GM12878 (cell line): ENCODE measurements at regions not wholly inside any gene's neighbourhood (a gene's known extent, or its start where the extent isn't known, plus 50 kb on each side); places are given as distances from the start of the nearest gene placed in this dataset.

Experiments
- CREM ChIP-seq: IDR thresholded peaks from 2 replicates; pipeline ENCODE4 v1.6.1; 2014; ENCODE audit warnings: antibody characterized with exemption, low read depth
- FOXM1 ChIP-seq: IDR thresholded peaks from 2 replicates; pipeline ENCODE4 v1.6.1; 2012; ENCODE audit warnings: low read depth, mild to moderate bottlenecking, inconsistent platforms, low read length, moderate library complexity
- SMC3 ChIP-seq: IDR thresholded peaks from 2 replicates; pipeline ENCODE4 v1.6.1; 2011; ENCODE audit warnings: low read length, improper control_type of control experiment, borderline replicate concordance
- TF ChIP-seq, protein P1 (sequence below), 3 experiments: IDR thresholded peaks in 2 of 3; conservative IDR thresholded peaks in 1 of 3; 2 replicates each; pipeline ENCODE4 v1.5.1; 2011; ENCODE audit warnings: low read depth in 3 of 3, low read length in 3 of 3, mild to moderate bottlenecking in 3 of 3, control low read depth in 2 of 3, moderate library complexity in 2 of 3, inconsistent platforms in 1 of 3, mixed read lengths in 1 of 3; ENCODE audit not compliant: control insufficient read depth in 2 of 3, insufficient read depth in 1 of 3; ENCODE audit errors: extremely low read depth in 1 of 3

DNA sequence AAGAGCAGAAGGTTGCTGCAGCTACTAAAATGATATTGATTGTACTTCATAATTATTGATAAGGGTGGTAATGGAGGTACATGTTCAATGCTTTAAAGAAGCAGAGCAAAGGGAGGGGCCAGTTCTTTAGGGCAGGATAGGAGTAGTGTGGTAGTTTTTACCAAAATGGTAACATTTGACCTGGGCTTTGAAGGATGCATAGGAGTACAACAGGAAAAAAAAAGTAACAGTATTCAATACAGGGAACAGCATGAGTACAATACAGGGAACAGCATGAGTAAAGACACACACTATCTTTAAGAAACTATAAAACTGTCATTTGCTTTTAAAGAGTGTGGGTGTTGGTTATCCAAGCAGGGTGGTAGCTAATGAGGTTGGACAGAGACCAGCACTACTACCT is 215.0 kb upstream of the CRY1 start:
- TF ChIP-seq FOXM1 (no peak), SMC3 (no peak), CREM (no peak)
- TF ChIP-seq, protein P1, sequence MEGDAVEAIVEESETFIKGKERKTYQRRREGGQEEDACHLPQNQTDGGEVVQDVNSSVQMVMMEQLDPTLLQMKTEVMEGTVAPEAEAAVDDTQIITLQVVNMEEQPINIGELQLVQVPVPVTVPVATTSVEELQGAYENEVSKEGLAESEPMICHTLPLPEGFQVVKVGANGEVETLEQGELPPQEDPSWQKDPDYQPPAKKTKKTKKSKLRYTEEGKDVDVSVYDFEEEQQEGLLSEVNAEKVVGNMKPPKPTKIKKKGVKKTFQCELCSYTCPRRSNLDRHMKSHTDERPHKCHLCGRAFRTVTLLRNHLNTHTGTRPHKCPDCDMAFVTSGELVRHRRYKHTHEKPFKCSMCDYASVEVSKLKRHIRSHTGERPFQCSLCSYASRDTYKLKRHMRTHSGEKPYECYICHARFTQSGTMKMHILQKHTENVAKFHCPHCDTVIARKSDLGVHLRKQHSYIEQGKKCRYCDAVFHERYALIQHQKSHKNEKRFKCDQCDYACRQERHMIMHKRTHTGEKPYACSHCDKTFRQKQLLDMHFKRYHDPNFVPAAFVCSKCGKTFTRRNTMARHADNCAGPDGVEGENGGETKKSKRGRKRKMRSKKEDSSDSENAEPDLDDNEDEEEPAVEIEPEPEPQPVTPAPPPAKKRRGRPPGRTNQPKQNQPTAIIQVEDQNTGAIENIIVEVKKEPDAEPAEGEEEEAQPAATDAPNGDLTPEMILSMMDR (IDR thresholded peaks at IDR 0.05 in 2 of 3, conservative IDR thresholded peaks at IDR 0.05 in 1 of 3; ENCODE audit: control insufficient read depth in 2 of 3, extremely low read depth in 1 of 3, insufficient read depth in 1 of 3, low read depth in 3 of 3, low read length in 3 of 3), result no peak
